ENCODE measurements at regions not wholly inside any gene's neighbourhood (a gene's known extent, or its start where the extent isn't known, plus 50 kb on each side); places are given as distances from the start of the nearest gene placed in this dataset.
"Not testable (repeated sequence)": the region's sequence is repeated elsewhere in the genome, so short reads cannot be mapped to it uniquely, and the experiment has no call there.

DNA sequence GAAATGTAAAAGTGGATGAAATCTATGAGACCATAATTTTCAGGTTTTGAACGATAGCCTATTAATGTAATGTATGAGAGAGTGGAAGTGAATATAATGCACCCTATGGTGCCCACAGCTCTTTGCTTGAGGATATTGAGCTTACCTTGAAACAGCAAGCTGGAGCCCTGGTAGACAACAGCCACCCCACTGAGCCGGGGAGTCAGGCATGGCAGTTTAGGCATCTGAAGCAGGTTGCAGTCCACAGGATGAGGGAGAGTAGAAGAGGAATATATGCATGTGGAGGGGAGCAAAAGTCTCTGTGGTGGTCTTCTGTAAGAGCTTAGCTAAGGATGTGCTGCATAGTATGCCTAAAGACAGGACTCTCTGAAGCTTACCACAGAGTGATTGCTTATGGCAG lies 817.3 kb downstream of the DNAJB9 start:
- in situ Hi-C loops (cut with HindIII; ENCODE audit: low sequenced_read_pairs), result no loop called here

DNA sequence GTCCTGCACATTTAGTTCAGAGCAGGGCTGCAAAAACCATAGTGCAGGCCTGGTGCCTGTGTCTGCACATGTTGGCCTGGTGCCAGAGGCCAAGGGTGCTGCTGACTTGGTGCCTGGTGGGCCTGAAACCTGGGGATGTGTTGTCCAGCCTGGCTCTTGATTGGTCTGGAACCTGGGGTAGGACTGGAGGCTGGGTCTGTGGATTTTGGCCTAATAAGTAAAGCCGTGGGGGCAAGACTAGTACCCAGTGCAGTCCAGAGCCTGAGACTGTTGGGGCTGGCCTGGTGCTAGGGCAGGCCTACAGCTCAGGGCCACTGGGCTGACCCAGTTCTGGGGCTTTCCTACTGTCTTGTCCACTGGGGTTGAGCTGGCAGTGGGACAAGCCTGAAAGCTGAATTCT lies 817.9 kb downstream of the DNAJB9 start:
- in situ Hi-C loops (cut with HindIII; ENCODE audit: low sequenced_read_pairs), result no loop called here

DNA sequence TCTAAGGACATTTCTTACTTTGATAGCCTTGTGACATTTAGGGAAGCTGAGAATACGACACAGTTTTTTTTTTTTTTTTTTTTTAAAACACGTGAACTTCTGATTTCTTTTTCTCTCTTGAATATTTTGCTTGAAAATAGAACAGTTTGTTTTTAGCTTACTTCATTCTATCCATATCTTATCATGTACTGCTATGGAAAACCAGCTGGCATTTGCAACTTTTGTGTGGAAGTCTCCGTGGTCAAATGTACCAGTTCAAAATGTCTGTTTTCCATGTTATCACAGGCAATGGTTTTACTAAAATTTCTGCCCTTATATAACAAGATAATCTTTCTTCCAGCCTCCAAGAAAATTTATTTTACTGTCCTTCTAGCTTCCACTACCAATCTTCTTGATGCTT lies 821.6 kb downstream of the DNAJB9 start:
- in situ Hi-C loops (cut with HindIII; ENCODE audit: low sequenced_read_pairs), result no loop called here

DNA sequence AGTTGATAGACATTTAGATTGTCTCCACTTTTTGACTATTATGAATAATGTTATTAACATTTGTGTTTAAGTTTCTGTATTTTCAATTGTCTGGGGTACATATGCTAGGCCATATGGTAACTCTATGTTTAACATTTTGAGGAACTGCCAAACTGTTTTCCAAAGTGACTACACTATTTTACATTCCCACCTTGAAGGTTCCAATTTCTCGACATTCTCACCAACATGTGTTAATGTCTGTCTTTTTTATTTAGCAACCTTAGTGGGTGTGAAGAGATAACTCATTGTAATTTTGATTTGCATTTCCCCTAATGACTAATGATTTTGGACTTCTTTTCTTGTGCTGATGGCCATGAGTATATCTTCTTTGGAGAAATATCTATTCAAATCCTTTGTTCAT lies 832.4 kb downstream of the DNAJB9 start:
- in situ Hi-C loops (cut with HindIII; ENCODE audit: low sequenced_read_pairs), result no loop called here

DNA sequence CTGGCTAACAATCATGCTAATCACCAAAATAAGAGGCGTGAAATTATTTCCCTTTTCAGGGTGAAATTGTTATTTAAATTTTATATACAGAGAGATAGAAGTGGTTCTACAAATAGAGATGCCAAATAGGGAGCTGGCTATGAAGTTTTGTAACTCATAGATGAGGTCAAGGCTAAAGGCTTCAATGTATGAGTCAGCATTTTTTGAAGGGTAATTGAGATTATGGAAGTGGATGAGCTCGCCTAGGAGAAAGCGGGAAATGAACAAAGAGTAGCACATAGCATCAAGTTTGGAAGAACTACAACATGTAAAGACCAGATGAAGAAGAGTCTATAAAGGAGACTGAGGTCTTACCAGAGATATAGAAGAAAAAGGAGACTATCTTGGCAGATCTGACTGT lies 838.1 kb downstream of the DNAJB9 start:
- in situ Hi-C loops (cut with HindIII; ENCODE audit: low sequenced_read_pairs), result no loop called here

DNA sequence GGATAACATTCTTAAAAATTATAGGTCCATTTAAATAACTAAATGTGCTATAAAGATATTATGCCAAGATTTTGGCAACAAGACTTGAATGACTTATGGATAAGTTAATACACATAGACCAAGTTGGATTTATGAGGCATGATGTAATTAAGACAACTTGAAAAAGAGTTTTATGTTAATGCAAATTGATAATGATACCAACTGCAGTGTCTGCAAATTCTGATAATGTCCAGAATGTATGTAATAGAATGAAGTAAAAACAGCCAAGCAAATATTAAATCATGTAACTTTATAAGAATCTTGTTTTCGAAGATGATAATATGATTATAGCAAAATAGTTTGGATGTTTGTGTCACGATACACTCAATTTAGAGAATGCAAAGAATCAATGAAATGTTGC lies 868.3 kb downstream of the DNAJB9 start:
- in situ Hi-C loops (cut with HindIII; ENCODE audit: low sequenced_read_pairs), result no loop called here

DNA sequence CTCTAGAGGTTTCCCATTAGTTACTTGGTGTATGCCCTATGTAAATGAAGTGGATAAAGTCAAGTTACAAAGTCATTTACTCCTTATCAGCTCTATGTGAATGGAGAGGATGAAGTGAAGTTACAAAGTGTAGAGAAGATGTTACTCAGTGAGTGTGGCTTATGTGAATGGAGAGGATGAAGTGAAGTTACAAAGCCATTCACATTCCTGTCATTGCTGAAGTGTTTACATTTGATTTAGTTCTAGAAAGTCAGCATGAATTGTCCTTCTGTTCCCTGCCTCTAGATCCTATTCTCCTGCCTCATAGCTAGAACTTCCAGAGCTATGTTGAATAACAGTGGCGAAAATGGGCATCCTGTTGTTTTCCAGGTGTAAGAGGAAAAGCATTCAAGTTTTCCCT lies 880.1 kb downstream of the DNAJB9 start:
- in situ Hi-C loops (cut with HindIII; ENCODE audit: low sequenced_read_pairs), result no loop called here

DNA sequence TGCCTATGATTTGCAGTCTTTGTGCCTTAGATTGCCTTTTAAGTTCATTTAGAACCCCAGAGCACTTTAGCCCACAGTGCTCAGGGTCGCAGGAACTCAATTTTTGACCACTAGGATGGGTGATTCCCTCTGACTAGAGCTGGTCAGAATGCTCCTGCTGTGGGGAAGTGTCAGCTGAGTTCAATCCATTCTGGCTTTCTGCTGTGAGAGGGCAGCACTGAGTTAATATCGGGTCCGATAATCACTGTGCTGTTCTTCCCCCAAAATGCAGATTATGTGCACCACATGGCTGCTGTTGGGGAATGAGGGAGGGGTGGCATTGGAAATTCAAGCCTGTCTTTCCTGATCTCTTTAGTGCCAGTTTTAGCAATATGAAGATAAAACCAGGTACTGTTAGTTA lies 886.4 kb downstream of the DNAJB9 start:
- in situ Hi-C loops (cut with HindIII; ENCODE audit: low sequenced_read_pairs), result no loop called here

DNA sequence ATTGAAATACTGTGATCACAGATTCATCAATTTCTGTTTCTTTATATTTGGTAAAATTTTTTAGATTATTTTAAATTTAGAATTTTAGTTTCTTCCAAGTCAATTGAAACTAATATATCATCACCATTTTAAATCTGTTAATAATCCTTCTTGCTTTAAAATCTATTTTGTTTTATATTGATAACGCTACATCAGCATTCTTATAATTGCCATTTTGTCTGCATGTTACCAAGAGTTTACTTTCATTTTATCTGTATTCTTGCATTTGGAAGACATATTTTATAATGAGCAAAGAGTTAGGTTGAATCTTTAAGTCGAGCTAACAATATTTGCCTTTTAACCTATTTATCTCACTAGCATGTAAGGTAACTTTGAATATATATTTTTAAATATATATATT lies 890.6 kb downstream of the DNAJB9 start:
- in situ Hi-C loops (cut with HindIII; ENCODE audit: low sequenced_read_pairs), result no loop called here

DNA sequence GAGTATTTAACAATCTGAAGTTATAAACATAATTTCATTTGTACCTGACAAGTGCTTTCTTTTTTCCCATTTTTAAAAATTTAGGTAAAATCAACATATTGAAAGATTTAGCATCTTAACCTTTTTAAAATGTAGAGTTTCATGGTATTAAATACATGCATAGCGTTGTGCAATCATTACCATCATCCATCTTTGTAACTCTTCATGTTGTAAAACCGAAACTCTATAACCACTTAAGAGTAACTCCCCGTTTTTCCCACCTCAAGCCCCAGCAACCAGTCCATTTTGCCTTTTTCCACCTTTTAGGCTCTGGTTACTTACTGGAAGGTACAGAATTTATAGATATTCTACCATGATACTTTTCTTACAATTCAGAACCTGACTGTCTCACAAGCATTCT lies 892.5 kb downstream of the DNAJB9 start:
- in situ Hi-C loops (cut with HindIII; ENCODE audit: low sequenced_read_pairs), result no loop called here

DNA sequence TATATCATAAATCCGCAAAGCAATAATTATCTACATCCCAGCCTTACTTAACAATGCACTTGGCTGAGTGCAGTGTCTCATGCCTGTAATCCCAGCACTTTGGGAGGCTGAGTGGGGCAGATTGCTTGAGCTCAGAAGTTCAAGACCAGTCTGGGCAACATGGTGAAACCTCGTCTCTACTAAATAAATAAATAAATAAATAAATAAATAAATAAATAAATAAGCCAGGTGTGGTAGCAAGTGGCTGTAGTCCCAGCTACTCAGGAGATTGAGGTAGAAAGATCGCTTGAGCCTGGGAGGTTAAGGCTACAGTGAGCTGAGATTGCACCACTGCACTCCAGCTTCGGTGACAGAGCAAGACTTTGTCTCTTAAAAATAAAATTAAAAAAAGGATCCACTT lies 898.1 kb downstream of the DNAJB9 start:
- in situ Hi-C loops (cut with HindIII; ENCODE audit: low sequenced_read_pairs), result not testable (repeated sequence)

DNA sequence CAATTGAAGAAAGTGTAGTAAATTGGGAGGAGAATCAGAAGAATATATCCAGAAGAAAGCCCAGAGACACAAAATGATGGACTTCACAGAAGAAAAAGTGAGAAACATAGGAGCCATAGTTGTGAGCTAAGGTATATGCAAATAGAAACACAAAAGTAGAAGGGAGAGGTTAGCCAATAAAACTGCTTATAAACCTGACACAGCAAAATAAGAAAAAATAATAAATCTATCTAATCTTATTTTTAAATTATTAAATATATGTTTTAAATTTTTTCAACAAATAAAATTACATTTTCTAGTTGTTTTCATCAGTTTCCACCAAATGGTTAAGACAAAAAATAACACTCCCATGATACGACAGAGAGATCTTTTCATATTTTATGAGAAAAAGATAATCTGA lies 903.5 kb downstream of the DNAJB9 start:
- in situ Hi-C loops (cut with HindIII; ENCODE audit: low sequenced_read_pairs), result no loop called here

DNA sequence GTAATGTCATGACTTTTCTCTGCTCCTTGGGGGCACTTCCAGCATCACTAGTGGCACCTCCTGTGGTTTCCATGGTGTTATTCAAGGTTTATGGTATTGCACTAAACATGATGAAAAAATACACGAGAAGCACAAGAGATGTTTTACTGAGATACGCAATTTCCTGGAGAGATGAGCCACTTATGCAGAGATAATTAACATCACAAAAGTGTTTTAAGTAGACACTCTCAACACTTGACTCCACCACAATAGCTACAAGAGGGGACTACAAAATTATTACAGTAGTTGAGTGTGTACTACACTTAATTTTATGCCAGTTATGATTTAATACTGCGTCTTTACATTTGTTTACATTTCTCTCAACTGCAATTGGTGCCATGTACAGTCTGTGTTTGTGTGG lies 906.7 kb downstream of the DNAJB9 start:
- in situ Hi-C loops (cut with HindIII; ENCODE audit: low sequenced_read_pairs), result no loop called here

DNA sequence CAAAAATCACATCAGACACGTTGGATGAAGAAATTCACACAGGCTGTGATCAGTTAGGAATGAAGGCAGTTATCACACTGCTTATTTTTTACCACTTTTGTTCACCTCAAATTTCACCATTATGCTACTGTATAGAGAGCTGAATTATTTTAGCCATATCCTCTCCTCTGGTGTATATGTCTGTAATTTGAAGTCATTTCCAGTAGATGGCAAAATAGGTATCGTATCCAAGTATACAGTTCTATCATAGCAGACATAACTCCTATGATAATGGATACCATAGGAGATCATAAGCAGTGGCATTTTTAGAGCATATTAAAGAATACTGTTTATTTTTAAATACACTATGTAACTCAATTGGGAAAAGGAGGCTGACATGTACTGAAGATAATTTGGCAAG lies 909.7 kb downstream of the DNAJB9 start:
- in situ Hi-C loops (cut with HindIII; ENCODE audit: low sequenced_read_pairs), result no loop called here

DNA sequence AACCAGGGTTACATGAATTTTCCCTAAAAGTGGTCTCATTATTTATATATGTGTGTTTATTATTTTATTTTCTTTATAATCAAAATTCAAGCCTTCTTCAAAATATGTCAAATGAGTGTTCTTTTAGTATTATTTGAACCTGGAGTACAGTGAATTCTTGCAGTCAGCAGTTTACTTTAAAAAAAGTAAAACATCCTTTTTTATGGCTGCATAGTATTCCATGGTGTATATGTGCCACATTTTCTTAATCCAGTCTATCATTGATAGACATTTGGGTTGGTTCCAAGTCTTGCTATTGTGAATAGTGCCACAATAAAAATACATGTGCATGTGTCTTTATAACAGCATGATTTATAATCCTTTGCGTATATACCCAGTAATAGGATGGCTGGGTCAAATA lies 920.9 kb downstream of the DNAJB9 start:
- in situ Hi-C loops (cut with HindIII; ENCODE audit: low sequenced_read_pairs), result not testable (repeated sequence)

DNA sequence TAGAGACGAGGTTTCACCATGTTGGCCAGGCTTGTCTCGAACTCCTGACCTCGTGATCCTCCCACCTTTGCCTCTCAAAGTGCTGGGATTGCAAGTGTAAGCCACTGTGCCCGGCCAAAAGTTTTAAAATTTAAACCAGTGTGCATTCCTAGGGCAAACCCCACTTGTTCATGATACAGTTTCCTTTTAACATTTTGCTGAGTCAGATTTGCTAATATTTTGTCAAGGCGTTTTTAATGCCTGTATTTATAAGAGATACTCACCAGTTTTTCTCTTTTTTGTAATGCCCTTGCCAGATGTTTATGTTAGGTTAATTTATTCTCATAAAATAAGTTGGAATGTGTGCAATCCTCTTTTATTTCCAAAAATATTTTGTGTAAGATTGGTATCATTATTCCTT lies 927.4 kb downstream of the DNAJB9 start:
- in situ Hi-C loops (cut with HindIII; ENCODE audit: low sequenced_read_pairs), result no loop called here

DNA sequence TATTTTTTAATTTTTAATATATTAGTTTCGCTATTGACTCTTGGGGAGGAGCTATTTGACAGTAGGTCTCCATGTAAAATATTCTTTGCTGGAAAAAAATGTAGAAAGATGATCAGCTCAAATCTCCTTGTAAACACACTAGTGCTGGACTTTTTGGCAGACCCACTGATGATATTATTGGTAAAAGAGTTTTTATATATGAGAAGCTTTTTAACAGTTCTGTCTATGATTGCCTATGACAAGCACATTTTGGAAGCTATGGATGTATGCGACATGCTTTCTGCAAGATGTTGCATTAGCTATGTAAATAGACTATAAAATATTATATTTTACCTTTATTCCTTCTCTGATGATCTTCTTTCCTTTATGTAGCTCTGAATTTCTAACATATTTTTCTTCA lies 928.5 kb downstream of the DNAJB9 start:
- in situ Hi-C loops (cut with HindIII; ENCODE audit: low sequenced_read_pairs), result no loop called here

DNA sequence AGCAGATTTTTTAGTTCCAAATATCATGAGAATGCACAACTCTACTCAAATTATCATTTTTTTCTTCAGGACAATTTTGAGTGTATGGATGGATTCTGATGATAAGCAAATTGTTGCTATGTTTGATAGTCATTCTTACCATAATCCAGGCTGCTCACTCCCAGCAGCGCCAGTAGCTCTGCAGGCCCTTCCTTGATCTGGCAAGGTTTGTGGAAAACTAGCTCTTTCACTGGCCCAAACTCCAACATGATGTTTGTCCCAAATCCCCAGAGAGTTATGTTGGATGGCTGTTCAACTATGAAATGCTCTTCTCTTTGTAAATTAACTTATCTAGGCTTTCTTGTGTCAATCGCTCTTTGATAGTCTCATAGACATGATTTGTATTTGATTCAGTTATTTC lies 933.7 kb downstream of the DNAJB9 start:
- in situ Hi-C loops (cut with HindIII; ENCODE audit: low sequenced_read_pairs), result no loop called here

DNA sequence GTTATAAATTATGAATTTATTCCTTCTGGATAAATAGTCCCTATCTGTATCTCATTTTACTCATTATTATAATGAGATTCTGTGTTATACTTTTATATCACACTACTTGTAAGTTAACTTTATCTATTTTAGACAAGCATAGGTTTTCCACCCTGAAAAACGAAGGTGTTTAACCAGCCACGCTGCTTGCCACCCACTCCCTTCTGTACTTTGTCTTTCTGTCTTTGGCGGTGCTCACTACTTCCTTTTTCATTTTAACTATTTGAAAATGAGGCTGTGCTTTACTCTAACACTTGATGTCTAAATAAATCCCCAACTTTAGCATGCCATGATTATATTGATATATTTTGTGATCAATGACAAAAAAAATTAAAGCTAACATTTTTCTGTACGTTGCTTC lies 952.9 kb downstream of the DNAJB9 start:
- in situ Hi-C loops (cut with HindIII; ENCODE audit: low sequenced_read_pairs), result no loop called here

DNA sequence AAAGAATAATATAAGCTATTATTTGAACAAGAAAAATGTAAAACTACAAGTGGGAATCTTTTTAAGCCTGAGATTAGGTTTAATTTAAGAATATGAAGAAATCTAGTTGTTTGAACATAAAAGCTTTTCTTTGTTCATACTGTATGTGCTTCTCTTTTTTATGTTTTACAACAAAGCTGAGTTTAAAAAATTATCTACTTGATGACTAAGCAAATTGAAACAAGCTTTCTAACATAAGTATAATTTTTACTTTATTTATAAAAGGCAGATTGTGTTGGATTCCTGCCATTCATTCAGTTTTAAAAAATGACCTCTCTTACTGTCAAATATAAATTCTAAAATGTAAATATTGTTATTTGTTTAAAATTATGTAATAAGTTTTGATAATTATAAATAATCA lies 958.2 kb downstream of the DNAJB9 start:
- in situ Hi-C loops (cut with HindIII; ENCODE audit: low sequenced_read_pairs), result no loop called here

DNA sequence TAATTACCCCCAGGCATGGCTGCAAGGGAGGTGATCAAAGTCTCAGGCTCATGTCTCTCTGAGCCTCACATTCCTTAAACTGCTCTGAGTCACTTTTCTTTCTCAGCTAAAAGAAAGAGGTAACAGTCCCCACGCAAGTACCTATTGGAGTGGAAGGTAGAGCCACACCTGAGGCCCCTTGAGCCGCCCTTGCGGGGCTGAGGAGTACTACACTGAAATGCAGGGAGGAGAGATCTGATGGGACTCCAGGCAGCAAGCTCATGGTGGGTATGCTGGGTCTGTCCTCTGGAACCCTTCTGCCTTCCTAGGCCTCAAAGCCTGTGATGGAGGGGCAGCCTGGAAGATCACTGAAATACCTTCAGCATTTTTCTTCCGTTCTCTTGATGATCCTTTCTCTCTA lies 960.0 kb downstream of the DNAJB9 start:
- in situ Hi-C loops (cut with HindIII; ENCODE audit: low sequenced_read_pairs), result no loop called here

DNA sequence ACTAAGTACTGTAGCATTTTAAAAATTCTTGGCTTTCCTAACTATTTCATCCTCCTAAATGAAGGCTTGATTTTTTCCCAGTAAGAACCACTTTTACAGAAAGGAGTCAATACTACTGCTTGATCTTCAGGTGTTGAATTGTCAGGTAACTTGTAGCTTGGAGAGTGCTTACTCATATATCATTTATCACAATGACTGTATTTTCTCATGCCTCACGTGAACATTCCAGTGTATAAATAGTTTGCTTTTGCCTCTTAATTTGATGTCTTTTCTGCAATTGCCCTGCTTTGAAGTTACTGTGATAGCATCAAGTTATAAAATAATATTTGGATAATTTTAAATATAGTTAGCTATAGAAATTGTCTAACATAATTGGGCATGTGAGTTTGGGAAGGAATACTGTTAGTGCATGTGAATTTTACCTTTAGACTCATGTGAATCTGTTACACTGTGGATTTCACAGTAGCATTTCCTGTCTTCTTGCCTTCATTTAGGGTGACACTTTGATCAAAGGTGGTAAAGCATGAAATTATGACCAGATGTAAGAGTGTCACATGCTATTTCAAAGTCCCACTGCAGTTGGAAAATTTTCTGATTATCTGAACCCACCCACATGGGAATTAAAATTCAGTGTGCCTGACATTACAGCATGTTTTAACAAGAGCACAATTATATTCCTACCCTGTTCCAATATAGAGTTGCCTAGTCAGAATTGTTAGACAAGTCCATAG lies 962.8 kb downstream of the DNAJB9 start:
- in situ Hi-C loops (cut with HindIII; ENCODE audit: low sequenced_read_pairs), result no loop called here

DNA sequence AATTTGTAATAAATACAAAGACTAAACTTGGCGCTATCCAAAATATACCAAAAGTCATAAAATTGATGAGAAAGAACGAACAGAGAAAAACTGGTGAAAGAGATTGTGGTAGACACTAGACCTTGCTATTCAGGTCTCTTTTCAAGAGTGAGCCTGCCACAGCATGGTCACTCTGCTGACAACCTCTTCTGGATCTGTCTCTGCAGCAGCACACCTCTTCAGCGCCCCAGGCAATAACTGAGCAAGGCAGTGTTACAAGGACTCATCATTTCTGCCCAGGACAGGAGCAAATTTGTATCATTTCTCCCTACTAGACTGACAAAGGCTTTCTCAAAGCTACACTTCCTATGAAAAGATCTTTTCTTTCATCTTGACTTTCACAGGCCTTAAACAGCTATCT lies 976.0 kb downstream of the DNAJB9 start:
- in situ Hi-C loops (cut with HindIII; ENCODE audit: low sequenced_read_pairs), result no loop called here

All from endothelial cell of hepatic sinusoid (primary cell).